ENCODE measurements at regions not wholly inside any gene's neighbourhood (a gene's known extent, or its start where the extent isn't known, plus 50 kb on each side); places are given as distances from the start of the nearest gene placed in this dataset.

- H3K27ac ChIP-seq: no peak overlapping the region
- TF ChIP-seq CTCF (IDR thresholded peaks at IDR 0.05): no peak
Observed at GRCh38 chr11:81377418-81377817, 1356.2 kb downstream of the FAM181B start.

- no peak for TF ChIP-seq CTCF (IDR thresholded peaks at IDR 0.05)
- no peak overlapping the region for H3K27ac ChIP-seq
Observed at GRCh38 chr11:81373986-81374385, 1359.7 kb downstream of the FAM181B start.

- H3K27ac ChIP-seq: no peak overlapping the region
- TF ChIP-seq ZFX (IDR thresholded peaks at IDR 0.05; ENCODE audit: borderline replicate concordance) (no peak), CTCF (IDR thresholded peaks at IDR 0.05) (no peak)
Observed at GRCh38 chr11:81368192-81368591, 1365.5 kb downstream of the FAM181B start.

- H3K27ac ChIP-seq: no peak overlapping the region
- TF ChIP-seq CTCF (IDR thresholded peaks at IDR 0.05): no peak
Observed at GRCh38 chr11:81365496-81365895, 1368.2 kb downstream of the FAM181B start.

- no peak for TF ChIP-seq CTCF (IDR thresholded peaks at IDR 0.05)
- no peak for TF ChIP-seq ZFX (IDR thresholded peaks at IDR 0.05; ENCODE audit: borderline replicate concordance)
- H3K27ac ChIP-seq: no peak overlapping the region
Observed at GRCh38 chr11:81359476-81359875, 1374.2 kb downstream of the FAM181B start.

GRCh38 chr11:81345609-81346008 is 1388.1 kb downstream of the FAM181B start:
- H3K27ac ChIP-seq: no peak overlapping the region
- TF ChIP-seq ZFX (IDR thresholded peaks at IDR 0.05; ENCODE audit: borderline replicate concordance): no peak
- no peak for TF ChIP-seq CTCF (IDR thresholded peaks at IDR 0.05)

GRCh38 chr11:81342966-81343365 is 1390.7 kb downstream of the FAM181B start:
- TF ChIP-seq ZFX (IDR thresholded peaks at IDR 0.05; ENCODE audit: borderline replicate concordance) (no peak), CTCF (IDR thresholded peaks at IDR 0.05) (no peak)

More at GRCh38 chr11:81342966-81343365, 1390.7 kb downstream of the FAM181B start:
- no peak overlapping the region for H3K27ac ChIP-seq
